ENCODE measurements at regions not wholly inside any gene's neighbourhood (a gene's known extent, or its start where the extent isn't known, plus 50 kb on each side); places are given as distances from the start of the nearest gene placed in this dataset.

GRCh38 chr13:74622284-74622683 is 488.1 kb upstream of the KLF12 start (continued):
- TF ChIP-seq POU2F2 (IDR thresholded peaks at IDR 0.05; ENCODE audit: borderline replicate concordance, low read depth, low read length): no peak
- no peak for TF ChIP-seq ZBTB33 (IDR thresholded peaks at IDR 0.05)
- no peak for TF ChIP-seq MEF2A (IDR thresholded peaks at IDR 0.05; ENCODE audit: insufficient read depth, low read depth, low read length)
- TF ChIP-seq TCF3 (IDR thresholded peaks at IDR 0.05; ENCODE audit: borderline replicate concordance, insufficient read depth, low read depth, low read length): no peak
- no peak for TF ChIP-seq EZH2 (IDR thresholded peaks at IDR 0.05; ENCODE audit: borderline replicate concordance, control insufficient read depth, low read depth, low read length)
- TF ChIP-seq BRCA1 (IDR thresholded peaks at IDR 0.05; ENCODE audit: low read depth, low read length): no peak
- TF ChIP-seq, protein P1, sequence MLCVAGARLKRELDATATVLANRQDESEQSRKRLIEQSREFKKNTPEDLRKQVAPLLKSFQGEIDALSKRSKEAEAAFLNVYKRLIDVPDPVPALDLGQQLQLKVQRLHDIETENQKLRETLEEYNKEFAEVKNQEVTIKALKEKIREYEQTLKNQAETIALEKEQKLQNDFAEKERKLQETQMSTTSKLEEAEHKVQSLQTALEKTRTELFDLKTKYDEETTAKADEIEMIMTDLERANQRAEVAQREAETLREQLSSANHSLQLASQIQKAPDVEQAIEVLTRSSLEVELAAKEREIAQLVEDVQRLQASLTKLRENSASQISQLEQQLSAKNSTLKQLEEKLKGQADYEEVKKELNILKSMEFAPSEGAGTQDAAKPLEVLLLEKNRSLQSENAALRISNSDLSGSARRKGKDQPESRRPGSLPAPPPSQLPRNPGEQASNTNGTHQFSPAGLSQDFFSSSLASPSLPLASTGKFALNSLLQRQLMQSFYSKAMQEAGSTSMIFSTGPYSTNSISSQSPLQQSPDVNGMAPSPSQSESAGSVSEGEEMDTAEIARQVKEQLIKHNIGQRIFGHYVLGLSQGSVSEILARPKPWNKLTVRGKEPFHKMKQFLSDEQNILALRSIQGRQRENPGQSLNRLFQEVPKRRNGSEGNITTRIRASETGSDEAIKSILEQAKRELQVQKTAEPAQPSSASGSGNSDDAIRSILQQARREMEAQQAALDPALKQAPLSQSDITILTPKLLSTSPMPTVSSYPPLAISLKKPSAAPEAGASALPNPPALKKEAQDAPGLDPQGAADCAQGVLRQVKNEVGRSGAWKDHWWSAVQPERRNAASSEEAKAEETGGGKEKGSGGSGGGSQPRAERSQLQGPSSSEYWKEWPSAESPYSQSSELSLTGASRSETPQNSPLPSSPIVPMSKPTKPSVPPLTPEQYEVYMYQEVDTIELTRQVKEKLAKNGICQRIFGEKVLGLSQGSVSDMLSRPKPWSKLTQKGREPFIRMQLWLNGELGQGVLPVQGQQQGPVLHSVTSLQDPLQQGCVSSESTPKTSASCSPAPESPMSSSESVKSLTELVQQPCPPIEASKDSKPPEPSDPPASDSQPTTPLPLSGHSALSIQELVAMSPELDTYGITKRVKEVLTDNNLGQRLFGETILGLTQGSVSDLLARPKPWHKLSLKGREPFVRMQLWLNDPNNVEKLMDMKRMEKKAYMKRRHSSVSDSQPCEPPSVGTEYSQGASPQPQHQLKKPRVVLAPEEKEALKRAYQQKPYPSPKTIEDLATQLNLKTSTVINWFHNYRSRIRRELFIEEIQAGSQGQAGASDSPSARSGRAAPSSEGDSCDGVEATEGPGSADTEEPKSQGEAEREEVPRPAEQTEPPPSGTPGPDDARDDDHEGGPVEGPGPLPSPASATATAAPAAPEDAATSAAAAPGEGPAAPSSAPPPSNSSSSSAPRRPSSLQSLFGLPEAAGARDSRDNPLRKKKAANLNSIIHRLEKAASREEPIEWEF (IDR thresholded peaks at IDR 0.05; ENCODE audit: insufficient replicate concordance, low read depth, low read length): no peak
- TF ChIP-seq KLF5 (IDR thresholded peaks at IDR 0.05; ENCODE audit: partially characterized antibody): no peak
- no peak for TF ChIP-seq CHD2 (IDR thresholded peaks at IDR 0.05; ENCODE audit: borderline replicate concordance, low read depth, low read length)
- no peak for TF ChIP-seq WRNIP1 (IDR thresholded peaks at IDR 0.05; ENCODE audit: borderline replicate concordance, low read depth, low read length)
